Tibial artery (tissue), 4 donors: ENCODE measurements at regions not wholly inside any gene's neighbourhood (a gene's known extent, or its start where the extent isn't known, plus 50 kb on each side); places are given as distances from the start of the nearest gene placed in this dataset.

Source experiments
- DNase-seq, 2 donors: peaks; one replicate each; pipeline ENCODE4 v3.0.0-alpha.2; 2019
- H3K27ac ChIP-seq, 2 donors: fragments of 200-600 bp; sonication (generic) in 1 of 2; 1 replicate in 1 of 2; 2 replicates in 1 of 2; pipeline ENCODE4 v1.5.1; 2018 to 2019; ENCODE audit warnings: mild to moderate bottlenecking in 1 of 2
- H3K27me3 ChIP-seq, 2 donors: fragments of 200-600 bp; sonication (generic) in 1 of 2; one replicate each; pipeline versions ENCODE4 v1.5.1 to v1.6.0; 2016 to 2019
- H3K36me3 ChIP-seq, 3 donors: fragments of 200-600 bp; sonication (generic) in 2 of 3; one replicate each; pipeline ENCODE4 v1.5.1; 2016 to 2019; ENCODE audit warnings: mild to moderate bottlenecking in 2 of 3
- H3K4me1 ChIP-seq, 4 donors: fragments of 200-600 bp; sonication (generic) in 2 of 4; 1 replicate in 3 of 4; 2 replicates in 1 of 4; pipeline ENCODE4 v1.5.1; 2016 to 2019
- H3K4me3 ChIP-seq, 2 donors: fragments of 200-600 bp; sonication (generic) in 1 of 2; 1 replicate in 1 of 2; 2 replicates in 1 of 2; pipeline ENCODE4 v1.5.1; 2018 to 2019; ENCODE audit warnings: mild to moderate bottlenecking in 2 of 2
- H3K9me3 ChIP-seq, 3 donors: fragments of 200-600 bp; sonication (generic) in 1 of 3; one replicate each; pipeline ENCODE4 v1.5.1; 2016 to 2019
- CTCF ChIP-seq, 2 experiments: fragments of 200-600 bp in 1 of 2; fragments of 450-650 bp in 1 of 2; IDR thresholded peaks; one replicate each; pipeline ENCODE4 v1.5.1; 2017 to 2019; ENCODE audit warnings: antibody characterized with exemption in 2 of 2, mild to moderate bottlenecking in 1 of 2, moderate library complexity in 1 of 2
- intact Hi-C: fragments of 100-400 bp; cut with DNase I; formaldehyde crosslinking; loops from one replicate; pipeline ENCODE4 v1.15.0; 2023; ENCODE audit warnings: low total_unique reads

- intact Hi-C loops = no loop called here
- DNase-seq = no peak
- Histone ChIP-seq H3K9me3 (no peaks in the 10 kb centered on the region), H3K4me1 (no peaks in the 10 kb centered on the region), H3K27ac (no peak overlapping the region), H3K27me3 (no peaks in the 10 kb centered on the region), H3K36me3 (no peaks in the 10 kb centered on the region), H3K4me3 (no peak overlapping the region)
- TF ChIP-seq CTCF (IDR thresholded peaks at IDR 0.05) = no peak
These were observed 231.3 kb upstream of the FAT1 start for GRCh38 chr4:186954956-186955355.

GRCh38 chr4:186957952-186958555 is 234.4 kb upstream of the FAT1 start:
- TF ChIP-seq CTCF (IDR thresholded peaks at IDR 0.05) = no peak
- H3K27me3 ChIP-seq = no peaks in the 10 kb centered on the region
- DNase-seq = no peak
- no peak overlapping the region for H3K27ac ChIP-seq
- no peaks in the 10 kb centered on the region for H3K36me3 ChIP-seq
- no peak overlapping the region for H3K4me3 ChIP-seq
- no peaks in the 10 kb centered on the region for H3K4me1 ChIP-seq
- no peaks in the 10 kb centered on the region for H3K9me3 ChIP-seq
- intact Hi-C loops = no loop called here

- intact Hi-C loops = no loop called here
- no peak for DNase-seq
- Histone ChIP-seq H3K27me3 (no peaks in the 10 kb centered on the region), H3K4me1 (no peaks in the 10 kb centered on the region), H3K36me3 (no peaks in the 10 kb centered on the region), H3K27ac (no peak overlapping the region), H3K4me3 (no peak overlapping the region), H3K9me3 (no peaks in the 10 kb centered on the region)
- TF ChIP-seq CTCF (IDR thresholded peaks at IDR 0.05) = no peak
These were observed 235.2 kb upstream of the FAT1 start for GRCh38 chr4:186958726-186959350.

GRCh38 chr4:186979961-186980745 is 256.5 kb upstream of the FAT1 start:
- H3K27me3 ChIP-seq = no peaks in the 10 kb centered on the region
- no peaks in the 10 kb centered on the region for H3K4me1 ChIP-seq
- no peak for DNase-seq
- no peak overlapping the region for H3K4me3 ChIP-seq
- no peaks in the 10 kb centered on the region for H3K9me3 ChIP-seq
- no peaks in the 10 kb centered on the region for H3K36me3 ChIP-seq
- intact Hi-C loops = no loop called here
- no peak for TF ChIP-seq CTCF (IDR thresholded peaks at IDR 0.05)
- no peak overlapping the region for H3K27ac ChIP-seq

GRCh38 chr4:186981161-186981560 is 257.5 kb upstream of the FAT1 start:
- DNase-seq = no peak
- Histone ChIP-seq H3K27ac (no peak overlapping the region), H3K4me1 (no peaks in the 10 kb centered on the region), H3K4me3 (no peak overlapping the region), H3K36me3 (no peaks in the 10 kb centered on the region), H3K27me3 (no peaks in the 10 kb centered on the region), H3K9me3 (no peaks in the 10 kb centered on the region)
- intact Hi-C loops = no loop called here
- no peak for TF ChIP-seq CTCF (IDR thresholded peaks at IDR 0.05)
